Erythroblast (primary cell): ENCODE measurements at regions not wholly inside any gene's neighbourhood (a gene's known extent, or its start where the extent isn't known, plus 50 kb on each side); places are given as distances from the start of the nearest gene placed in this dataset.

Source experiments
- GATA1 ChIP-seq: IDR thresholded peaks from 2 replicates; pipeline ENCODE4 v1.6.1; 2011; ENCODE audit warnings: low read depth, mild to moderate bottlenecking, control low read depth, low read length, moderate library complexity
- POLR2A ChIP-seq: IDR thresholded peaks from 2 replicates; pipeline ENCODE4 v1.6.1; 2011; ENCODE audit warnings: mild to moderate bottlenecking, low read length

DNA sequence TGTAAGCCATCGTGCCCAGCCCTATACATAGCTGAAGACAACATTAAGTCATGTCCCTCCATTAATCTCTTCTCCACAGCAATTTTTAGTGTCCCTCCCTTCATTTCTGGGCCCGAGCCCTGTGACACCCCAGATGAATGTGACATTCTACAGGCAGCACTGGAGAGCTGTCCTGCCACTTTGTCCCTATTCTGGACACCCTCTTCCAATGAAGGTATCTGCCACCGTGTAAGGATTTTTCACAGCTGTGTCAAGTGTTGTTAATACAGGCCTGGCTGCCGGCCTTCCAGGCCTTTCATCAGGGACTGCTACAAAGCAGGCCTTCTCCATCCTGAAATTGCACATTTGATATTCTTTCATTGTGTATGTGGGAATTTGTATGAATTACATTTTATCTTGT lies 62.0 kb upstream of the SLC28A3 start:
- TF ChIP-seq POLR2A (no peak), GATA1 (no peak)
